ENCODE measurements at regions not wholly inside any gene's neighbourhood (a gene's known extent, or its start where the extent isn't known, plus 50 kb on each side); places are given as distances from the start of the nearest gene placed in this dataset.
A peak's percentile ranks its signal among the peaks of the same experiment; 100 is the strongest.
"Not testable (repeated sequence)": the region's sequence is repeated elsewhere in the genome, so short reads cannot be mapped to it uniquely, and the experiment has no call there.

- no peak for DNase-seq
- TF ChIP-seq POLR2A (IDR thresholded peaks at IDR 0.05; ENCODE audit: low read length) (no peak), GATA1 (IDR thresholded peaks at IDR 0.05; ENCODE audit: low read depth, low read length) (no peak)
Measured at GRCh38 chr7:112933598-112933997, 143.4 kb upstream of the TMEM168 start.

GRCh38 chr7:112930787-112931186, 140.6 kb upstream of the TMEM168 start:
- TF ChIP-seq POLR2A (IDR thresholded peaks at IDR 0.05; ENCODE audit: low read length) (no peak), GATA1 (IDR thresholded peaks at IDR 0.05; ENCODE audit: low read depth, low read length) (no peak)
- DNase-seq: no peak

GRCh38 chr7:112929421-112929820, 139.2 kb upstream of the TMEM168 start:
- DNase-seq: no peak
- TF ChIP-seq GATA1 (IDR thresholded peaks at IDR 0.05; ENCODE audit: low read depth, low read length) (no peak), POLR2A (IDR thresholded peaks at IDR 0.05; ENCODE audit: low read length) (no peak)

- TF ChIP-seq GATA1 (IDR thresholded peaks at IDR 0.05; ENCODE audit: low read depth, low read length) (no peak), POLR2A (IDR thresholded peaks at IDR 0.05; ENCODE audit: low read length) (no peak)
- DNase-seq: no peak
Measured at GRCh38 chr7:112926018-112926417, 135.8 kb upstream of the TMEM168 start.

GRCh38 chr7:112922546-112922945, 132.4 kb upstream of the TMEM168 start:
- DNase-seq: not testable (repeated sequence)

- not testable (repeated sequence) for DNase-seq
Measured at GRCh38 chr7:112916431-112916830, 126.2 kb upstream of the TMEM168 start.

- DNase-seq: no peak
- TF ChIP-seq GATA1 (IDR thresholded peaks at IDR 0.05; ENCODE audit: low read depth, low read length) (no peak), POLR2A (IDR thresholded peaks at IDR 0.05; ENCODE audit: low read length) (no peak)
Measured at GRCh38 chr7:112908086-112908485, 117.9 kb upstream of the TMEM168 start.

- TF ChIP-seq GATA1 (IDR thresholded peaks at IDR 0.05; ENCODE audit: low read depth, low read length): no peak
- no peak for TF ChIP-seq POLR2A (IDR thresholded peaks at IDR 0.05; ENCODE audit: low read length)
- DNase-seq: no peak
Measured at GRCh38 chr7:112907658-112908057, 117.5 kb upstream of the TMEM168 start.

GRCh38 chr7:112905950-112906349, 115.8 kb upstream of the TMEM168 start:
- DNase-seq: no peak
- TF ChIP-seq GATA1 (IDR thresholded peaks at IDR 0.05; ENCODE audit: low read depth, low read length): no peak
- TF ChIP-seq POLR2A (IDR thresholded peaks at IDR 0.05; ENCODE audit: low read length): no peak

- DNase-seq: no peak
- no peak for TF ChIP-seq GATA1 (IDR thresholded peaks at IDR 0.05; ENCODE audit: low read depth, low read length)
- no peak for TF ChIP-seq POLR2A (IDR thresholded peaks at IDR 0.05; ENCODE audit: low read length)
Measured at GRCh38 chr7:112905413-112905812, 115.2 kb upstream of the TMEM168 start.

GRCh38 chr7:112898432-112899290, 108.5 kb upstream of the TMEM168 start:
- TF ChIP-seq POLR2A (IDR thresholded peaks at IDR 0.05; ENCODE audit: low read length) (no peak), GATA1 (IDR thresholded peaks at IDR 0.05; ENCODE audit: low read depth, low read length) (no peak)
- peak; percentile 68 to 79 for DNase-seq

- TF ChIP-seq POLR2A (IDR thresholded peaks at IDR 0.05; ENCODE audit: low read length): no peak
- DNase-seq: no peak
Measured at GRCh38 chr7:112897839-112898431, 107.7 kb upstream of the TMEM168 start.

- no peak for TF ChIP-seq POLR2A (IDR thresholded peaks at IDR 0.05; ENCODE audit: low read length)
- no peak for TF ChIP-seq GATA1 (IDR thresholded peaks at IDR 0.05; ENCODE audit: low read depth, low read length)
- peak; percentile 3 to 21 for DNase-seq
Measured at GRCh38 chr7:112896026-112896601, 105.9 kb upstream of the TMEM168 start.

- no peak for DNase-seq
- TF ChIP-seq GATA1 (IDR thresholded peaks at IDR 0.05; ENCODE audit: low read depth, low read length) (no peak), POLR2A (IDR thresholded peaks at IDR 0.05; ENCODE audit: low read length) (no peak)
Measured at GRCh38 chr7:112892263-112892662, 102.1 kb upstream of the TMEM168 start.

- DNase-seq: no peak
- TF ChIP-seq POLR2A (IDR thresholded peaks at IDR 0.05; ENCODE audit: low read length) (no peak), GATA1 (IDR thresholded peaks at IDR 0.05; ENCODE audit: low read depth, low read length) (no peak)
Measured at GRCh38 chr7:112891698-112892097, 101.5 kb upstream of the TMEM168 start.

Measured in erythroblast (primary cell).